CD4-positive, CD25-positive, alpha-beta regulatory T cell (primary cell): ENCODE measurements at regions not wholly inside any gene's neighbourhood (a gene's known extent, or its start where the extent isn't known, plus 50 kb on each side); places are given as distances from the start of the nearest gene placed in this dataset.

Source experiments
- ATAC-seq, 2 donors: fragments of 150-1000 bp; cut with Tn5 transposase; one replicate each; pipeline ENCODE4 v1.10.0; 2021; ENCODE audit warnings: low read depth in 2 of 2, moderate number of reproducible peaks in 2 of 2, moderate library complexity in 1 of 2
- DNase-seq, 3 donors: peaks; one replicate each; pipeline versions ENCODE4 v3.0.0 to v3.0.0-alpha.2; 2012 to 2022; ENCODE audit warnings: mixed read lengths in 1 of 3
- H3K27ac ChIP-seq: one replicate; pipeline ENCODE4 v1.7.0; 2013; ENCODE audit warnings: mild to moderate bottlenecking, low read length; ENCODE audit not compliant: insufficient read depth, poor library complexity, severe bottlenecking
- H3K27me3 ChIP-seq: one replicate; pipeline ENCODE4 v1.7.0; 2013; ENCODE audit warnings: low read length; ENCODE audit not compliant: control insufficient read depth, insufficient read depth
- H3K36me3 ChIP-seq: one replicate; pipeline ENCODE4 v1.7.0; 2013; ENCODE audit warnings: mild to moderate bottlenecking, low read length, moderate library complexity; ENCODE audit not compliant: control insufficient read depth, insufficient read depth
- H3K4me1 ChIP-seq: 2 replicates; pipeline ENCODE4 v1.7.0; 2013; ENCODE audit warnings: mild to moderate bottlenecking, low read length; ENCODE audit not compliant: insufficient read depth, control insufficient read depth, poor library complexity, severe bottlenecking
- H3K4me3 ChIP-seq: one replicate; pipeline ENCODE4 v1.7.0; 2013; ENCODE audit warnings: low read depth, mild to moderate bottlenecking, low read length, moderate library complexity
- H3K9me3 ChIP-seq, 2 experiments: 1 replicate in 1 of 2; 2 replicates in 1 of 2; pipeline ENCODE4 v1.7.0; 2013; ENCODE audit warnings: low read length in 2 of 2, mild to moderate bottlenecking in 1 of 2, moderate library complexity in 1 of 2; ENCODE audit not compliant: control insufficient read depth in 2 of 2
- H3K27ac Mint-ChIP-seq, 3 donors: one replicate each; pipeline ENCODE4 v1.8.0; 2020 to 2022; ENCODE audit warnings: mild to moderate bottlenecking in 3 of 3, mixed read lengths in 3 of 3, moderate library complexity in 2 of 3
- H3K27me3 Mint-ChIP-seq: one replicate; pipeline ENCODE4 v1.8.0; 2022; ENCODE audit warnings: mild to moderate bottlenecking, mixed read lengths
- H3K36me3 Mint-ChIP-seq: one replicate; pipeline ENCODE4 v1.8.0; 2020; ENCODE audit warnings: mixed read lengths
- H3K4me1 Mint-ChIP-seq, 4 donors: one replicate each; pipeline ENCODE4 v1.8.0; 2020 to 2022; ENCODE audit warnings: mixed read lengths in 4 of 4, mild to moderate bottlenecking in 1 of 4
- H3K4me3 Mint-ChIP-seq, 4 donors: one replicate each; pipeline ENCODE4 v1.8.0; 2020 to 2022; ENCODE audit warnings: mild to moderate bottlenecking in 4 of 4, mixed read lengths in 4 of 4, moderate library complexity in 3 of 4
- H3K9me3 Mint-ChIP-seq, 7 donors: one replicate each; pipeline ENCODE4 v1.8.0; 2020 to 2022; ENCODE audit warnings: mixed read lengths in 7 of 7, mild to moderate bottlenecking in 3 of 7, moderate library complexity in 2 of 7

GRCh38 chr4:22986881-22987280 lies 294.1 kb downstream of the GBA3 start:
- H3K27me3 Mint-ChIP-seq, result no peaks in the 10 kb centered on the region
- Histone ChIP-seq H3K9me3 (no peaks in the 10 kb centered on the region), H3K4me3 (no peak overlapping the region), H3K36me3 (no peaks in the 10 kb centered on the region), H3K4me1 (no peaks in the 10 kb centered on the region), H3K27me3 (no peaks in the 10 kb centered on the region), H3K27ac (no peak overlapping the region)
- ATAC-seq (no peak), DNase-seq (no peak)
- H3K4me3 Mint-ChIP-seq, result no peak overlapping the region
- H3K36me3 Mint-ChIP-seq, result no peaks in the 10 kb centered on the region
- H3K27ac Mint-ChIP-seq, result no peak overlapping the region
- no peaks in the 10 kb centered on the region for H3K4me1 Mint-ChIP-seq
- H3K9me3 Mint-ChIP-seq, result peaks cover 0 to 17% (median 2%) of the 10 kb centered on the region in 7 donors

GRCh38 chr4:22986262-22986661 lies 293.5 kb downstream of the GBA3 start:
- Histone ChIP-seq H3K36me3 (no peaks in the 10 kb centered on the region), H3K4me3 (no peak overlapping the region), H3K4me1 (no peaks in the 10 kb centered on the region), H3K27me3 (no peaks in the 10 kb centered on the region), H3K9me3 (no peaks in the 10 kb centered on the region), H3K27ac (no peak overlapping the region)
- Mint-ChIP-seq H3K36me3 (no peaks in the 10 kb centered on the region), H3K4me3 (peak overlapping the region in 1 of 4 donors; percentile 28), H3K4me1 (no peaks in the 10 kb centered on the region), H3K9me3 (peaks cover 0 to 22% (median 2%) of the 10 kb centered on the region in 7 donors), H3K27me3 (no peaks in the 10 kb centered on the region), H3K27ac (no peak overlapping the region)
- ATAC-seq, result no peak
- no peak for DNase-seq

GRCh38 chr4:22984390-22984789 lies 291.7 kb downstream of the GBA3 start:
- Histone ChIP-seq H3K4me3 (no peak overlapping the region), H3K9me3 (no peaks in the 10 kb centered on the region), H3K4me1 (no peaks in the 10 kb centered on the region), H3K27ac (no peak overlapping the region), H3K36me3 (no peaks in the 10 kb centered on the region), H3K27me3 (no peaks in the 10 kb centered on the region)
- DNase-seq (no peak), ATAC-seq (no peak)
- Mint-ChIP-seq H3K27ac (peak overlapping the region in 1 of 3 donors; percentile 22), H3K36me3 (no peaks in the 10 kb centered on the region), H3K9me3 (peaks cover 0 to 27% (median 6%) of the 10 kb centered on the region in 7 donors), H3K27me3 (no peaks in the 10 kb centered on the region), H3K4me1 (no peaks in the 10 kb centered on the region), H3K4me3 (no peak overlapping the region)

DNA sequence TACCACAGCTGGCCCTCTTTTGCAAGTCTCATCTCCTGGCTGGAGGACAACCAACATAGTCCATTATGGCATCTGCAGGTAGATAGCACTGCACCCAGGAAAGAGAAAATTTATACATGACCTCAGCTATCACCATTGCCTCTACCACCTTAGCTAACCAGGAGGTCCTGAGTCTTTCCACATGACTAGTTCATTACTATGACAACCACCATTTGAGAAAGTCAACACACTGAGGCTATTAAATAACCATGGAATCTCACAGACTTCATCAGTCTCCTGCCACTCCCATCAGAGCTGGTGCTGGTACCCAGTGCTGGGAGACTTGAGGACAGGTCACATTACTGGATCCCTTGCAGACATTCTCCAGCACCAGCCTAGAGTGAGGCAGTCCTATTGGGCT lies 285.9 kb downstream of the GBA3 start:
- DNase-seq (no peak), ATAC-seq (no peak)
- Mint-ChIP-seq H3K4me3 (no peak overlapping the region), H3K9me3 (peaks cover 0 to 20% (median 3%) of the 10 kb centered on the region in 7 donors), H3K36me3 (no peaks in the 10 kb centered on the region), H3K4me1 (no peaks in the 10 kb centered on the region), H3K27me3 (no peaks in the 10 kb centered on the region), H3K27ac (no peak overlapping the region)
- Histone ChIP-seq H3K4me1 (no peaks in the 10 kb centered on the region), H3K27ac (no peak overlapping the region), H3K4me3 (no peak overlapping the region), H3K27me3 (no peaks in the 10 kb centered on the region), H3K9me3 (peaks cover 2 to 6% of the 10 kb centered on the region in 2 experiments), H3K36me3 (no peaks in the 10 kb centered on the region)

DNA sequence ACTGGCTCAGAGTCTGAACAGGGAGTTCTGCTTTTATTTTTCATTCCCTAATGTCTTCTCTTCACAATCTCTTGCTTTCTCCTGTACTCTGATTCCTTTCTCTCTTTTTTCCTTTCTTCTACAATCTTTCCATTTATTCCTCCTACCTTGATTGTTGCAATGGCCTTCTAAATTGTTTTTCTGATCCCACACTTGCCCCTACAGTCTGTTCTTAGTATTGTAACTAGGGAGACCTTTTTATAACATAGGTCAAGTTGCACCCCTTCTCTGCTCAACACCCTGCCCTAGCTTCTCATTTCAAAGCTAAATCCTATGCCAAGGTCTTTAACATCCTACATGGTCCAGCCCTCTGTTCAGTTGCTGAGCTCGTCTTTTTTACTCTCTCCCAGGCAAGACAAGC lies 277.9 kb downstream of the GBA3 start:
- no peaks in the 10 kb centered on the region for H3K36me3 Mint-ChIP-seq
- no peak overlapping the region for H3K27ac Mint-ChIP-seq
- H3K9me3 Mint-ChIP-seq, result peaks cover 0 to 15% (median 12%) of the 10 kb centered on the region in 7 donors
- no peak overlapping the region for H3K4me3 Mint-ChIP-seq
- no peaks in the 10 kb centered on the region for H3K27me3 ChIP-seq
- H3K4me3 ChIP-seq, result no peak overlapping the region
- no peaks in the 10 kb centered on the region for H3K27me3 Mint-ChIP-seq
- H3K9me3 ChIP-seq, result peaks cover 2 to 5% of the 10 kb centered on the region in 2 experiments
- ATAC-seq, result no peak
- no peaks in the 10 kb centered on the region for H3K4me1 ChIP-seq
- H3K27ac ChIP-seq, result no peak overlapping the region
- H3K36me3 ChIP-seq, result no peaks in the 10 kb centered on the region
- no peak for DNase-seq
- H3K4me1 Mint-ChIP-seq, result no peaks in the 10 kb centered on the region

DNA sequence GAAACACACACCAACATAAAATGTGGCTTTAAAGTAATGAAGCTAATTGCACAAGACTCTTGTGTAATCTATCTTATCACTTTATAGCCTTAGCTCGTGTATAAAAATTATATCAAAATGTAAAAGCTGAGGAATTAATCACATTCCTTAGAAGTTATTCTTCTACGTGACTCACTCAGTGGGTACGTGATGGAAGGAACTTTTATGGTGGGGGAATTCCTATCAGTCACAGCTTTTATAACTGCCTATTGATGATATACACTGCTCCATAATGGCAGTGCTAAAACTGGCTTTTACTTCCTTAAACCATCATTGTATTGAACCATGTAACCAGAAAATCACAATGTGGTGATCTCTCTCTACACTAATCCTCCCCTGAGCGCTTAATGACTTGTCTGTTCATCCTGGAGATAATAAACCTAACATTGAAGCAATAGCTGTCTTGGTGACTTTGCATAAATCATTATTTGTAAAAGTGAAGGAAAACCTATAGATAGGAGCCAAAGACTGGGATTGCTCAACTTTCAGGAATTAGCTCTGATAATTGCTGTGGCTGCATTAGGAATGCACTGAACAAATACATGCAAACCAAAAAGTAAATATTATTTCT lies 276.7 kb downstream of the GBA3 start:
- H3K36me3 Mint-ChIP-seq, result no peaks in the 10 kb centered on the region
- no peak overlapping the region for H3K27ac Mint-ChIP-seq
- no peaks in the 10 kb centered on the region for H3K4me1 Mint-ChIP-seq
- no peaks in the 10 kb centered on the region for H3K36me3 ChIP-seq
- H3K27me3 ChIP-seq, result no peaks in the 10 kb centered on the region
- no peak overlapping the region for H3K27ac ChIP-seq
- ATAC-seq, result no peak
- no peaks in the 10 kb centered on the region for H3K4me1 ChIP-seq
- no peaks in the 10 kb centered on the region for H3K9me3 ChIP-seq
- H3K9me3 Mint-ChIP-seq, result peaks cover 0 to 13% (median 11%) of the 10 kb centered on the region in 7 donors
- no peak for DNase-seq
- no peak overlapping the region for H3K4me3 ChIP-seq
- no peaks in the 10 kb centered on the region for H3K27me3 Mint-ChIP-seq
- H3K4me3 Mint-ChIP-seq, result no peak overlapping the region

- no peak overlapping the region for H3K27ac Mint-ChIP-seq
- Histone ChIP-seq H3K27ac (no peak overlapping the region), H3K9me3 (no peaks in the 10 kb centered on the region), H3K36me3 (no peaks in the 10 kb centered on the region), H3K4me3 (no peak overlapping the region), H3K27me3 (no peaks in the 10 kb centered on the region), H3K4me1 (no peaks in the 10 kb centered on the region)
- H3K4me1 Mint-ChIP-seq, result peaks cover 0 to 3% (median 0%) of the 10 kb centered on the region in 4 donors
- H3K36me3 Mint-ChIP-seq, result no peaks in the 10 kb centered on the region
- DNase-seq, result no peak
- H3K27me3 Mint-ChIP-seq, result no peaks in the 10 kb centered on the region
- peaks cover 0 to 15% (median 2%) of the 10 kb centered on the region in 7 donors for H3K9me3 Mint-ChIP-seq
- H3K4me3 Mint-ChIP-seq, result no peak overlapping the region
- ATAC-seq, result no peak
These were observed 269.6 kb downstream of the GBA3 start for GRCh38 chr4:22962295-22962694.

GRCh38 chr4:22959483-22959882 lies 266.7 kb downstream of the GBA3 start:
- no peak for DNase-seq
- no peaks in the 10 kb centered on the region for H3K27me3 ChIP-seq
- Mint-ChIP-seq H3K4me1 (peaks cover 0 to 3% (median 0%) of the 10 kb centered on the region in 4 donors), H3K4me3 (peak overlapping the region in 1 of 4 donors; percentile 7), H3K27me3 (no peaks in the 10 kb centered on the region), H3K9me3 (peaks cover 0 to 15% (median 2%) of the 10 kb centered on the region in 7 donors), H3K27ac (no peak overlapping the region), H3K36me3 (no peaks in the 10 kb centered on the region)
- no peaks in the 10 kb centered on the region for H3K36me3 ChIP-seq
- no peak overlapping the region for H3K4me3 ChIP-seq
- no peak for ATAC-seq
- no peaks in the 10 kb centered on the region for H3K9me3 ChIP-seq
- no peak overlapping the region for H3K27ac ChIP-seq
- H3K4me1 ChIP-seq, result no peaks in the 10 kb centered on the region
